G401 (cell line): ENCODE measurements at regions not wholly inside any gene's neighbourhood (a gene's known extent, or its start where the extent isn't known, plus 50 kb on each side); places are given as distances from the start of the nearest gene placed in this dataset.
"Not testable (repeated sequence)": the region's sequence is repeated elsewhere in the genome, so short reads cannot be mapped to it uniquely, and the experiment has no call there.

Source experiments
- DNase-seq: peaks from one replicate; pipeline ENCODE4 v3.0.0-alpha.2; 2015; ENCODE audit warnings: low spot score
- in situ Hi-C: cut with HindIII; loops from 2 replicates; pipeline ENCODE4 v1.10.0; 2016; ENCODE audit warnings: low sequenced_read_pairs, mixed read lengths

GRCh38 chr2:205869439-205869838 lies 187.1 kb downstream of the NRP2 start:
- in situ Hi-C loops, result no loop called here
- no peak for DNase-seq

- in situ Hi-C loops, result no loop called here
- DNase-seq, result no peak
Measured at GRCh38 chr2:205868773-205869333, 186.6 kb downstream of the NRP2 start.

- in situ Hi-C loops, result no loop called here
- DNase-seq, result no peak
Measured at GRCh38 chr2:205868053-205868452, 185.8 kb downstream of the NRP2 start.

- in situ Hi-C loops, result no loop called here
- DNase-seq, result no peak
Measured at GRCh38 chr2:205867371-205867770, 185.1 kb downstream of the NRP2 start.

- peak; percentile 19 for DNase-seq
- in situ Hi-C loops, result no loop called here
Measured at GRCh38 chr2:205865905-205866441, 183.7 kb downstream of the NRP2 start.

- in situ Hi-C loops, result no loop called here
- no peak for DNase-seq
Measured at GRCh38 chr2:205865056-205865455, 182.8 kb downstream of the NRP2 start.

GRCh38 chr2:205864491-205864890 lies 182.2 kb downstream of the NRP2 start:
- DNase-seq, result no peak
- in situ Hi-C loops, result no loop called here

- in situ Hi-C loops, result not testable (repeated sequence)
Measured at GRCh38 chr2:205862761-205863160, 180.5 kb downstream of the NRP2 start.

GRCh38 chr2:205860885-205861284 lies 178.6 kb downstream of the NRP2 start:
- in situ Hi-C loops, result no loop called here
- DNase-seq, result no peak

More at GRCh38 chr2:205862761-205863160, 180.5 kb downstream of the NRP2 start:
- not testable (repeated sequence) for DNase-seq

- in situ Hi-C loops, result no loop called here
- no peak for DNase-seq
Measured at GRCh38 chr2:205860181-205860580, 177.9 kb downstream of the NRP2 start.

GRCh38 chr2:205858881-205859441 lies 176.7 kb downstream of the NRP2 start:
- in situ Hi-C loops, result no loop called here
- DNase-seq, result no peak

GRCh38 chr2:205858275-205858674 lies 176.0 kb downstream of the NRP2 start:
- in situ Hi-C loops, result no loop called here
- DNase-seq, result no peak

GRCh38 chr2:205857520-205858237 lies 175.4 kb downstream of the NRP2 start:
- in situ Hi-C loops, result no loop called here

GRCh38 chr2:205852457-205852856 lies 170.2 kb downstream of the NRP2 start:
- in situ Hi-C loops, result no loop called here
- DNase-seq, result no peak

More at GRCh38 chr2:205857520-205858237, 175.4 kb downstream of the NRP2 start:
- no peak for DNase-seq

GRCh38 chr2:205850611-205851010 lies 168.3 kb downstream of the NRP2 start:
- in situ Hi-C loops, result no loop called here

GRCh38 chr2:205850132-205850531 lies 167.8 kb downstream of the NRP2 start:
- DNase-seq, result no peak
- in situ Hi-C loops, result no loop called here

More at GRCh38 chr2:205850611-205851010, 168.3 kb downstream of the NRP2 start:
- DNase-seq, result no peak

- in situ Hi-C loops, result no loop called here
- no peak for DNase-seq
Measured at GRCh38 chr2:205849136-205849535, 166.8 kb downstream of the NRP2 start.

GRCh38 chr2:205848601-205849000 lies 166.3 kb downstream of the NRP2 start:
- in situ Hi-C loops, result no loop called here
- no peak for DNase-seq
